Left lobe of liver (tissue), 2 donors: ENCODE measurements at regions not wholly inside any gene's neighbourhood (a gene's known extent, or its start where the extent isn't known, plus 50 kb on each side); places are given as distances from the start of the nearest gene placed in this dataset.

ENCODE experiments used
- ATAC-seq: fragments of 200-7000 bp; cut with Tn5 transposase; one replicate; pipeline ENCODE4 v1.9.1; 2020; ENCODE audit warnings: mild to moderate bottlenecking, moderate library complexity
- DNase-seq: peaks from one replicate; pipeline ENCODE4 v3.0.0-alpha.2; 2020; ENCODE audit warnings: low spot score
- donor health status: DM: no; HTN: no; CAD: no; lungs with moderate emphysema.
- donor health status: DM: no; HTN: yes; CAD: no.

GRCh38 chr10:36263871-36264270, 621.8 kb upstream of the FZD8 start:
- no peak for DNase-seq

GRCh38 chr10:36256948-36257356, 614.9 kb upstream of the FZD8 start:
- ATAC-seq: no peak

More at GRCh38 chr10:36263871-36264270, 621.8 kb upstream of the FZD8 start:
- no peak for ATAC-seq

GRCh38 chr10:36256166-36256565, 614.1 kb upstream of the FZD8 start:
- DNase-seq: no peak
- no peak for ATAC-seq

More at GRCh38 chr10:36256948-36257356, 614.9 kb upstream of the FZD8 start:
- DNase-seq: no peak

DNA sequence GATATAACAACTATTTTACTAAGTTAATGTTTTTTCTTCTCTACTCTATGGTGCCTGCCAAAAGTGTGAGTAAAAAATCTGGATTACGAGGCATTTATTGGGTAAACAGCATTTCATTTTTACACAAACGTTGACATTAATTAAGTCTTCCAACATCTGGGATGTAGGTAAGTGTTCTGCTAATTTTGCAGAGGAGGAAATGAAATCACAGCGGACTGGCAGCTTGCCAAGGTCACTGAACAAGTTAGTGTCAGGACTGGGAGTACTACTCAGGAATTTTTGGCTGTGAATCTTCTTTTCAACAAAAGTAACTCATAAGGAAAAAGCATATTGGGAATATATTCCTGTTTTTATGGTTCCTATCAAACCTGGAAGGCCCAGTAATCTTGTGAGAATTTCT, 612.1 kb upstream of the FZD8 start:
- ATAC-seq (no peak), DNase-seq (peak; percentile 50)

GRCh38 chr10:36253731-36254130, 611.6 kb upstream of the FZD8 start:
- ATAC-seq (no peak), DNase-seq (no peak)

- ATAC-seq (peak; percentile 33), DNase-seq (no peak)
Observed at GRCh38 chr10:36251068-36251467, 609.0 kb upstream of the FZD8 start.

DNA sequence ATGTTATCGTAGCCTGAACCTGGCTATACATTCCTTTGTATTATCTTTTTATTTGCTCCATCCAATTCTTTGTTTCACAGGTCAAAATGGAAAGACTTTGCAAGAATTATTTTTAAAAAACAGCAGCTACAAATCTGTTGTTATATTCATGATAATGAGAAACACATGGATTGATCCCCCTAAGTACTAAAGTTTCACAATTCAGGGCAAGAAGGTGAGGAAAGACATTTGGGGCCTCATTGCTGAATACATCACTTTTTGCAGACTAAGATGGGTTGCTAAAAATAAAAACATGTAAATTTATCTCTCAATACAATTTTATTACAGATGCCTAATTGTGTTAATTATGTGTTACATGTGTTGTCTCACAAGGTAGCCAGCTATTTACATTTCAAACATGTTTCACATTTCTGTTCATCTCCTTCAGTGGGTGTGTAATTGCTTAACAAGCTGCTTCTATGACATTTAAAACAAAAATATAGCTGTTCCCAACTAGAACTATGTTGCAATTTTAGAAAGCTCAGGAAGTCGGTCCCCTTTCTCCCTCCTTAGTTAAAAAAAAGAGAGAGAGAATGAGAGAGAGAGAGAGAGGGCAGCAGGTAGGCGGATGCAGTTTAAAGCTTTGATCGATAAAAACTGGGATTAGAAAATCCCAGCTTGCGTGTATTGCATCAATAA, 606.3 kb upstream of the FZD8 start:
- no peak for ATAC-seq
- DNase-seq: no peak

- ATAC-seq (no peak), DNase-seq (no peak)
Observed at GRCh38 chr10:36247478-36247877, 605.4 kb upstream of the FZD8 start.

- DNase-seq: no peak
- no peak for ATAC-seq
Observed at GRCh38 chr10:36236931-36237330, 594.8 kb upstream of the FZD8 start.

DNA sequence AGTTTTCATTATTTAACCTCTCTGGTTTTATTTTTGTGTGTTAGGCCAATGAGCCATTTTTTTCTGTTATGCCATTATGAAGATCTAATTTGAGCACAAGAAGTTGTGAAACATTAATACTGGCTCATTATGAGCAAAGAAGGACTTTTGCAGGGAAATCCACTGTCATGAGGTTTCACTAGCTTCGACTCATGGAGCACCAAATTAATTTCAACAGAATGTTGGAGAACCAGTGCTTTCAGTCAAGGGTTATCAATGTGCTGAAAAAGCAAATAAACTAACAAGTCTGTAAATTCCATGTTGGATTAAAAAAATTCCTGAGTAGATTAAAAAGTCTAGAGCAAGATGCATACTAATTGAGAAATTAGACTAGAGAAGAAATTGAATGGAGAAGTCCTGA, 594.2 kb upstream of the FZD8 start:
- DNase-seq: no peak
- ATAC-seq: no peak

DNA sequence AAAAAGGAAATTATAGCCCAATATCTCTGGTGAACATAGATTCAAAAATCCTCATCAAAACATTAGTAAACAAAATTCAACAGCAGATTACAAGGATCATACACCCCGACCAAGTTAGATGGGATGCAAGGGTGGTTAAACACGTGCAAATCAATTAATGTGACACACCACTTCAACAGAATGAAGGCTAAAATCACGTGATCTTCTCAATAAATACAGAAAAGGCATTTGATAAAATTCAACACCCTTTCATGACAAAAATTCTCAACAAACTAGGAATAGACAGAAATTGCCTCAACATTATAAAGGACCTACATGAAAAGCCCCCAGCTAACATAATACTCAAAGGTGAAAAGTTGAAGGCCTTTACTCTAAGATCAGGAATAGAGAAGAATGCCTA, 590.8 kb upstream of the FZD8 start:
- no peak for DNase-seq
- no peak for ATAC-seq

DNA sequence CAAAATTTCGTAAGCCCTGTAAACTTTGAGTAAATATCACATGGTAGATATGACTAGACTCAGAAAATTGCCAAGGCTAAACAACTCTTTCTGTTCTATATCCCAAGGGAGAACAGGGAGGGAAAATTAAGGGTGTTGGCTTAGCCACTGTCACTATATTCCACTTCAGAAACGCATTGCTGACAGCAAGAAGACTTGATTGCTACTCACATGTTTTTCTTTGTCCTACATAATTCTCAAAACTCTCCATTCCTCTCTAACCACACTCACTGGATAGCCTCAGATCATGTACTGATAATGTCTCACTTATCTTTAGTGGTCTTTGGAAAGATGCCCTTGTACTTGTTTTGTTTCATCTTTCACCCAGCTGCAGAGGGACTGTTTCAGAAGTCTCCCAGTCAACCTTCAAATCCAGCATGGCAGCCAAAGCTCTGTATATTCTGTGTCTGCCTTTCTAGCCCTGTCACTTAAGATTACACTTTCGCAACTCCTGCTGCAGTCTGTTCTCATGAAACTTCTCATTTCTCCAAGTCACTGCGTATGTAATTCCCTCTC, 582.4 kb upstream of the FZD8 start:
- no peak for DNase-seq

DNA sequence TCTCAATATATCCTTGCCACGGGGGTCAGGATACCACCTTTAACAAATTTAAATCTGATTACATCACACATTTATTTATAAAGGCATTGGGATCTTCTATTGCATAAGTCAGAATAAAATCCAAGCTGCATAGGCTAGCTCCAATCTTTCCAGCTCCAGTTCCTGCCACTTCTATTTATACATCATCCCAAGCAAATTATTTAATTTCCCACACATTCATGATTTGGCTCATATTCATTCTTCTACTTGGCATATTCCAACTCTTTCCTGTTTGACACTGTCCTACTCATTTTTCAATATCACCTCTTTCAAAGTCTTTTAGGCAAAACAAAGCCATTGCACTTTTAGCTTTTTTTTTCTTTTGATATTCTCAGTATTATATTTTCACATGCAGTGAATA, 579.0 kb upstream of the FZD8 start:
- ATAC-seq: no peak
- no peak for DNase-seq

More for the DNA sequence above, 582.4 kb upstream of the FZD8 start:
- no peak for ATAC-seq

- no peak for ATAC-seq
Observed at GRCh38 chr10:36220151-36220550, 578.1 kb upstream of the FZD8 start.

GRCh38 chr10:36211856-36212255, 569.8 kb upstream of the FZD8 start:
- DNase-seq (no peak), ATAC-seq (no peak)

More at GRCh38 chr10:36220151-36220550, 578.1 kb upstream of the FZD8 start:
- no peak for DNase-seq

GRCh38 chr10:36209480-36209879, 567.4 kb upstream of the FZD8 start:
- no peak for DNase-seq
- no peak for ATAC-seq

GRCh38 chr10:36202881-36203280, 560.8 kb upstream of the FZD8 start:
- DNase-seq (no peak), ATAC-seq (no peak)

DNA sequence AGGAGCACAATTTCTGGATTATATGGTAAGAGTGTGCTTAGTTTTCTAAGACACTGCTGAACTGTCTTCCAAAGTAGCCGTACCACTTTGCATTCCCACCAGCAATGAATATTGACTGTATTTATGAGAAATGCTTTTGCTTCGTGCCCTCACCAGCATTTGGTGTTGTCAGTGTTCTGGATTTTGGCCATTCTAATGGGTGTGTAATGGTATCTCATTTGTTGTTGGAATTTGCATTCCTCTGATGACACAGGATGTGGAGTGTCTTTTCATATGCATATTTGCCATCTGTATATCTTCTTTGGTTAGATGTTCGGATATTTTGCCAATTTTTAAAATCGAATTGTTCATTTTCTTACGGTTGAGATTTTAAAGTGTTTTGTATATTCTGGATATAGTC, 558.5 kb upstream of the FZD8 start:
- DNase-seq (no peak), ATAC-seq (no peak)

DNA sequence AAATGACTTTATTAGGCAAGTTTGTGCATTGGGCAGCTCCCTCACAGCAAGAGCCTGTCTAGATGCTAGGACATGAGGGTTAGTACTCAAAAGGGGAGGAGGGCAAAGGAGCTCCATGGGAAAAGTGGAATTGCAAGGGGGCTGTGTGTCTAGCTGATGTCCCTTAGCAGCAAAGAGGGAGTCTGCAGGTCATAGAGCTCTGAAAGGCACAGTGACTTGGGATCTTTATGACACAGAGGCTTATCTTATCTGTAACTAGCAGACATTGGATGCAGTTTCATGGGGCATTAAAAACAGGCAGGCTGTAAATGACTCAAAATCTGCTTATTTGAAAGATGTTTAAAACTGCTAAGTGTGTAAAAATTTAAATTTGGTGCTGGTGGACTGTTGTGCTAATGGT, 556.2 kb upstream of the FZD8 start:
- no peak for DNase-seq
- no peak for ATAC-seq

DNA sequence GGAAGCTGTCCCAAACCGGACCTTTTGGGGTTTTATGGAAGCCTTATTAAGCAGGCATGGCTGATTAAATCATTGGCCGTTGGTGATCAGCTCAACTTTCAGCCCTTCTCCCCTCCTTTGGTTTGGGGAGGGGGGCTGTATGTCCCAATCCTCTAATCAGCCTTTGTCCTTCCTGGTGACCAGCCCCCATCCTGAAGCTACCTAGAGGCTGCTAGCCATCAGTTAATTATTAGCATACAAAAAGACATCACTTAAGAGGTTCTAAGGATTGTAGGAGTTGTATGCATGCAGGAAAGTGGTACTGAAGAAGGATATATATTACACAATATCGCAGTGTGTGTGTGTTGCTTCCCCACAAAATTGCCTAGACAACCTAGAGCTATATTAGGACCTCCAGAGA, 553.3 kb upstream of the FZD8 start:
- no peak for ATAC-seq
- no peak for DNase-seq

DNA sequence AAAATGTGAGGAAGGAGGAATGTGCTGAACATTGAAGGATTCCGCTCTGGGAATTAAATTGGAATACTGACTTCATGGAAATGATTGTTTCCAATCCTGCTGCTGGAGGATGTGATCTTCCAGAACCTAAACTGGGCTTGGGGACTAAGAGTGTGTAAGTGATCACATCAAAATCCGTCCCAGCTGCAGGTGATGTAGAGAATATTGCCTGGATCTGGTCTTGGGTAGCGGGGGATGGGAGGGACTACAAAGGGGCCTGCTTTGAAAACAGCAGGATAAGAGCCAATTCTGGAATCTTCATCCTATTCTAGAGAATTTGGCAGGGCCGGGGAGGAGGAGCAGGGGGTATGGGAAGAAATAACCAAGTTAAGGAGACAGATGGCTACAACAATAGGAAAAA, 552.2 kb upstream of the FZD8 start:
- ATAC-seq (no peak), DNase-seq (no peak)

GRCh38 chr10:36191009-36191408, 548.9 kb upstream of the FZD8 start:
- ATAC-seq: no peak
- no peak for DNase-seq

GRCh38 chr10:36188461-36188860, 546.4 kb upstream of the FZD8 start:
- ATAC-seq (no peak), DNase-seq (no peak)
